GM11168 (cell line): ENCODE measurements at regions not wholly inside any gene's neighbourhood (a gene's known extent, or its start where the extent isn't known, plus 50 kb on each side); places are given as distances from the start of the nearest gene placed in this dataset.

ENCODE experiments used
- in situ Hi-C: fragments of 300-500 bp; cut with MboI; formaldehyde crosslinking; loops from one replicate; pipeline ENCODE4 v1.12.0; 2022; ENCODE audit warnings: low sequenced_read_pairs; ENCODE audit not compliant: unreplicated experiment

DNA sequence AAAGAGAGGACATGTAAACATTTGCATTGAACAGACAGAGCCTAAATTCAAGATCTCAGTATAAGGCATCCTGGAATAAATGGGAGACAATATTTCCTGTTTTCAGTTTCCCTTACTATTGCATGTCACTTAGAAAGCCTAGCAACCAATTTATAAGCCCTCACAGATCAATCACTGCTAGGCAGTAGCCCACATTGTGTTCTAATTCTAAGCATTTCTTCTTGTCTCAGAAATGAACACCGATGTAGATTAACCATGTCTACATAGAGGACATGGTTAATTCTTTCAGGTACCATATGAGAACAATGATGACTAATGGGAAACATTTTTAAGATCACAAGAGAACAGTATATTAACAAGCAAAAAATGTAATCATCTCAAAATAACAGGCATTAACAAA lies 79.6 kb upstream of the HMHB1 start:
- in situ Hi-C loops, result no loop called here

DNA sequence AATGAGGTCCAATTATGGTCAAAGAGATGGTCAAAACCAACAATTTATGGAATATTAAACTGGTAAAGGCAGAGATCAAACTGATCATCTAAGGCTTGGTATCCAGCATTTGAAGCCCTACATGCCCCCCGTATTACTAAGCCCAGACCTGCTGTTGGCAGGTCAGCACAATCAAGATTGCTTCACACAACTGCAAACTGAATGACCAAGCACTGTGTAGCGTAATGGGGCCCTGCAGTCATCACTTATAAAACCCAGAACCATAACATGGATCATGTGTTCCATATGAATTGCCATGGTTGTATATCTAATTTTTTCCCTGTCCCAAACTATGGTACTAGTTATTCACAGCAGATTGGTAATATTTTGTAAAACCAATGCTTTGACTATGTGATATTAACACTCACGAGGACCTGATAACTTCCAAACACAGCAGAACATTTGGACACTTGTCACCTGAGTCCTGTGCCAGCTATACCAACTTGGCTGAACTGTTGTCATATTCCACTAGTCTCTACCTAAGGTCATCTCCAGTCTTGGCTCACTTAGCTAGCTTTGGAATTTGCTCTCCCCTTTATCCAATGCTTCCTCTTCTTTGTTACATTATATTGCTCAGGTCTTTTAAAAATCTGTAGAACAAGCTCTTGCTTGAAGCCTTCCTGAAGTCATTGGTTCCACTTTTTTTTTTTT lies 81.7 kb upstream of the HMHB1 start:
- in situ Hi-C loops, result no loop called here

DNA sequence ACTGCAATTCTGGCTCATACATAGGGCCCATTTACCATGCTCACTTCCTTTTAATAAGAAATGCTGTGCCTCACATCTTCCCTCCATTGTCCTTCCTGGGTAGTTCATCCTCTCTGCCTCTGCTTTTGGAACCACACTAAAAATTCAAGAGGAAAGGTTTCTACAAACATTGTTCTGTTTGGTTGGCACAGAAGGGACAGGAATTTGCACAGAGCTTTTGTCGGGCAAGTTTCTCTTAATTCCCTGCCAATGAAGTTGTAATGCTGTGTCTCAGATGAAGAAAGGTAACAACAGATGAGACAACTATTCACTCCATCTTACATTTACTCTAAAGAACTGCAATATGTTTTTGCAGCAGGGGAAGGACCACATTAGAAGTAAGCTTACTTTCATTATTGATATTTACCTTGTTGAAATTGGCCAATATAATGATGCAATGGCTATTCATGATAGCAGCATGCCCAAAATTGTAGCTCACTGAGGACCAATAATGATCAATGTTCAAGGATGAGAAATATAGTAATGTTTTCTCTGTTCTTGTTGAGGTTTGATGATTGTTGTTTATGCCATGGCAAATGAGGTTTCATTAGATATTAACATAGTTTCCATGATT lies 82.5 kb upstream of the HMHB1 start:
- in situ Hi-C loops, result no loop called here

DNA sequence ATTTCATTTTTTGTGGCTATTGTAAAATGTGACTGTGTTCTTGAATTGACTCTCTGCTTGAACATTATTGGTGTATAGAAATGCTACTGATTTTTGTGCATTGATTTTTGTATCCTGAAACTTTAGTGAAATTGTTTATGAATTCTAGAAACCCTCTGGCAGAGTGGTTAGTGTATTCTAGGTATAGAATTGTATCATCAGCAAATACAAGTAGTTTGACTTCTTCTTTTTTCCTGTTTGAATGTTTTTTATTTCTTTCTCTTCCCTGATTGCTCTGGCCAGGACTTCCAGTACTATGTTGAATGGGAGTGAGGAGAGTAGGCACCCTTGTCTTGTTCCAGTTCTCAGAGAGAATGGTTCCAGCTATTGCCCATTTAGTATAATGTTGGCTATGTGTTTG lies 88.8 kb upstream of the HMHB1 start:
- in situ Hi-C loops, result no loop called here

DNA sequence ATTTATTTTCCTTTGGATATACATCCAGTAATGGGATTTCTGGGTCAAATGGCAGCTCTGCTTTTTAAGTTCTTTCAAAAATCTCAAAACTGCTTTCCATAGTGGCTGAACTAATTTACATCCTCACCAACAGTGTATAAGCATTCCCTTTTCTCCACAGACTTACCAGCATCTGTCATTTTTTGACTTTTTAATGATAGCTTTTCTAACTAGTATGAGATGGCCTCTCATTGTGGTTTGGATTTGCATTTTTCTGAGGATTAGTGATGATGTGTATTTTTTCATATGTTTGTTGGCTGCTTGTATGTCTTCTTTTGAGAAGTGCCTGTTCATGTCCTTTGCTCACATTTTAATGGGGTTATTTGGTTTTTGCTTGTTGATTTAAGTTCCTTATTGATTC lies 90.0 kb upstream of the HMHB1 start:
- in situ Hi-C loops, result no loop called here

DNA sequence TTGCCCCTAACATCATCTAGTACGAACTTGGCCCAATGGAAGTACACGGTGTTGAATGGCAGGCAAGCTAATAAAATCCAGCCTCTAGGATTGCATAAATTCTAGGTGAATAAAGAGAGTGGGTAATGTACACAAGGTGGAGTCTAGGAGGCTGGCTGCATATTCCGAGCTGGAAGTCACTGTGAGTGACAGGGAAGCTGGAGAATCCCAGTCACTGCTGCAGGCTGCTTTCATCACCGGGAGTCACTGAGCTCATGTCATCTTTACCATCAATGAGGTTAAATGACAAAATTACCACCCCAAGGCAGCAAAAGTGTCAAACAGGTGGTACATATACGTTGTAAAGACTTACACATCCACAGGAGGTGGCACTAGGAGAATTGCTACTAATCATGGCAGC lies 91.3 kb upstream of the HMHB1 start:
- in situ Hi-C loops, result no loop called here

DNA sequence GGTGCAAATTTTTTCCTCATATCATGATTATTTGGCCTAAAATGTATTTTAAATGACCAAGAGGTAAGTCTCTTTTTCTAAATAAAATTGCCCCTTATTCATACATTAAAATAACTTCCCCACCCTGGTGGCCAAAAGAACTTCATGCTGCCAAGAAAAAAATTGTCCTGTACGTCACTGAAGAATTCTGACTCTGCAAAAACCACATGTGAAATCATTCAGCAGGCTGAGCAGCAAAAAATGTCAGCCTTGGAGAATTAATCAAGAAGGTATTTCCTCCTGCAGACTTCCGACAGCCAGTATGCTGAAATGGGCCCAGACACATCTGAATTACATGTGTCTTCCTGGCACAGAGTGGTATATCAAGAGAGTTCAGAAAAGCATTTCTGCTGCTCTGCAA lies 94.6 kb upstream of the HMHB1 start:
- in situ Hi-C loops, result no loop called here

DNA sequence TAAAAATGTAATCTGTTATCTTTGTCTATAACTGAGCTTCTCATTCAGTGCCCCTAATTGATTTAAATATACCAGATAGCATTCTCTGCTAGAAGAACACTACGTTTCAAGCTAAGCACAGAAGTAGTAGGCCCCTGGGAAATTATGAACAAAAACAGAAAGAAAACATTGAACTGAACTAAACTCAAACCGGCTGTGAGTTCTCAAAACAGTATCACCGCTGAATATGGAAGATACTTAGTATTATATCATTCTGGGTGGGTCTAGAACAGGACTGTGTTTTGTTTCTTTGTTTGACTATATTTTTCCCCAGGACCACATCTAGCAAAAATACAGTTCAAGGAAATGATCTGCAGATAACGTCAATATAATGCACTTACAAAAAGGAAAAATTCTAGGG lies 95.1 kb upstream of the HMHB1 start:
- in situ Hi-C loops, result no loop called here

DNA sequence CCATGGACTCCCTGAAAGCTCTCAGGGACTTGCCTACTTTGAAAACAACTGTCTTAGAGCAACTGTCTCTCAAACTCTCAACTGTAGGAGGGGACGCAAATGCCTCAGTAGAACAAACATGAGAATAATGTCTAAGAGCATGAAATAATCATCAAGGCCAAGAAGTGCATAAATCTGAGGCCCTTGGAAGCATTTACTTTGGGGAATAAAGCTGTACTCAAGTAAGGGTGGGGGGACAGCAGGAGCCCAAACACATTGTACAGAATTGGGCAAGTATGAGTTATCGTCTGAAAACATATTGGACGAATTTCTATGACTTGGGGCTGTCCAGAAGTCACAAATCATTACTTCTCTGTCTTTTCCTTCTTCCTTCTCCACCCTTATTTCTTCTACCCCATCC lies 96.3 kb upstream of the HMHB1 start:
- in situ Hi-C loops, result no loop called here

DNA sequence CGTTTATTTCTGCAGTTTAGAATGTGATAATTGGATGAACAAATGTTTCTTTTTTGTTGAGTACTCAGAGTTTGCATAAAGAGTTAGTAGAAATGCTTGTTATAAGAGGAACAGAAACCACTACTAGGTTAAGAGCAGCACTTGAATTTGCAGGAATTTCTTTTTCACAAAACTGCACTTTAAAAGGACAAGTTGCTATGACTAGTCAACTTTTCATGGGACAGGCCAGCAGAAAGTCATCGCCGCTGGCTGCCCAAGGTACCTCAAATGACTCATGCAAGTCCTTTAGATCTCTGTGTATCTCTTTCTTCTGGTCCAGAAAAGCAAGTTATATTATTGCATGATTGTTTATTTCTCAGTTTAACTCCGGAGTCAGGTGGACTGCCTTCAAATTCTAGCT lies 97.3 kb upstream of the HMHB1 start:
- in situ Hi-C loops, result no loop called here

DNA sequence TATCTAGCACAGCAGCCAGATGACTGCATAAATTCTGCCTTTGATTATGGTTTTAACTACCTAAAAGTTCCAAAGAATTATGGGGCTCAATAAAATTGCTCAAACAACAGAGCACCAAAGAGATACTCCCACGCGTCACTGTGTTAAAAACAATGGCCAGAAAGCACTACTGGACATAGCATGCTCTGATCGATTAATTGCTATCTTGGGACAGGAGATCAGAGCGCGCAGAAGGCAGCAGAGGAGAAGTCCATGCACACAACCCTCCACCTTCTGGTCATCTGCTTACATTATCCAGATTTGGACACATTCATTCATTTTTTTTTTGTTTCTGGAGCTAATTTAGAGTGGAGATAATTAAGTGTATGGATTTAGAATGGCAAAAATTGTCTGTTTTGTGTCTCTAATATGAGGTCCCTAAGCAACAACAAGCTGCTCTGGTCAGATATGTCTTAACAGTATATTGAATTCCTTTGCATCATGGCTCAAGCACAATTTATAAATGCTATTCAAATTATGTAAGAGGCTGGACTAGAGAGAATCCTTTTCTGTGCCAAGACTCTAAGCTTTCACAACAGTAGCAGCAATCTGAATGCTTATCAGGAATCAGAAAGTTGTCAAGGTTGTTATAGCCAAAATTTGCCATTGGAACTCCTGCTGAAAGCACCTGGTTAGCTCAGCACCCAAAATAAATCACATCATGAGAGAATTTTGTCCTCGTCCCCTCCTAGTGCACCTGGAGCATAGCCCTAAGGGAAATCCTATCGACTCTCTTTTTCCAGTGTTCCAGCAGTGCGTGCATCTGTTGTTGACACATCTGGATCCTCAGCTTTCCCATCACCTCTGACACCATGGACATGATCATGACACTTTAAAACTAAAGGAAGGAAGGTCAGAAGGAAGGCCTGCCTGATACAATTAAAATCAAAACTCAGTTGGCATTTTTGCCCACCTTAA lies 98.6 kb upstream of the HMHB1 start:
- in situ Hi-C loops, result no loop called here

DNA sequence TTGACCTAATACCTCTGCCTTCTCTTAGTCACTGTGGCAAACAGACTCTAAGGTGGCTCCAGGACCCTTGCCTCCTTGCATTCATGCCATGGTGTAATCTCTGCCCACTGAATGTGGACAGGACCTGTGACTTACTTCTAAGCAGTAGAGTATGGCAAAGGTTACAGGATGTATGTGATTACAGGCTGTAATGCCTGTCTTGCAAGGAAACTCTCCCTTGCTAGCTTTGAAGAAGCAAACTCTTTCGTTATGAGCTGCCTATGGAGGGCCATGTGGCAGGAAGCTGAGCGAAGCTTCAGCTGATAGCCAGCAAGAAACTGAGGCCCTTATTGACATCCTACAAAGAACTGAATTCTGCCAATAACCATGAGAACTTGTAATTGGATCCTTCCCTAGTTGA lies 103.3 kb upstream of the HMHB1 start:
- in situ Hi-C loops, result no loop called here

DNA sequence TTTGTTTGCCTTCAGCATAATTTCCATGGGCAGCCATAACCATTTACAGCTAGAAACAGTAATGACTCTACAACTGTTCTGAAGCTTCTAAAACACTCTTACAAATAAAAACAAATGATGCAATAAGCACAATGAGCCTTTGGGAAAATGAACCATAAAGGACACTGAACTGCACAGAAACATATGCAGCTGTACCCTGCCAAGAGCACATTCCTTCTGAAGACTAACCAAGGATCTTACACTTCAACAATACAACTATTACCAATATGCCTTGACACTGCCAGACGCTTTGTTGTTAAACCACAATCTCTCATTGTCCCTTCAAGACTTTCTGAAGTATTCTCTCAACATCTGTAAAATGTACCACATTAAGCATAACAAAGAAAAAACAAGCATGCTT lies 104.2 kb upstream of the HMHB1 start:
- in situ Hi-C loops, result no loop called here

DNA sequence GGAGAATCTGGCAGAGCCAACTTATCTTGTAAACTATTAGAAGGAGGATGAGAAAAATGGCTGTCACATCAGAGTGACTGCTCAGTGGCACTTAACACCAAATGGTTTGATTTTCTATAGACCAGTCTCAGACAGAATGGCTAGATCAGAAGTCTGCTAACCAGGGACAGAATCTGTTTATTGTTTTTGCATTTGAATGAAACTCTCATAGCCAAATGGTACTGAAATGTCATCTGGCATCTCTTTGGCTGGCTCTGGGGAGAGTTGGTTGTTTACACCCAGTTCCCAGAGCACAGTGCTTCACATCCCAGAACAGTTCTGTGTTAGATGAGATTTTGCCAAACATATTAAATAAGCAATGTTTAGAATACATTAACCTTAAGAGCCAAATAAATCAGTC lies 106.6 kb upstream of the HMHB1 start:
- in situ Hi-C loops, result no loop called here

DNA sequence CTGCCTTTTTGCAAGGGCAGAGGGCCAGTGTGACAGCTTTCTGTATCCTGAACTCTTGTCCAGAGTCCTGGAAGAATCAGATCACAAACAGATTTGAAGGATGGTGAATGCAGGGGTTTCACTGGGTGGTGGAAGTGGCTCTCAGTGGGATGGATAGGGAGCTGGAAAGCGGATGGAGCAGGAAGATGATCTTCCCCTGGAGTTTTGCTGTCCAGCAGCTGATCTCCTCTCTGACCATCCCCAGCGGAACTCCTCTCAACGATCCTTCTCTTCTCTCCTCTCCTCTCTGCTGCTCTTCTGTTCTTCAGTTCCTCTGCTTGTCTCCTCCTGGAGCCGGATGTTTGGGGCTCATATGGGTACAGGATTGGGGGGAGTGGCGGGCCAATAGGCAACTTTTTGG lies 108.3 kb upstream of the HMHB1 start:
- in situ Hi-C loops, result no loop called here

DNA sequence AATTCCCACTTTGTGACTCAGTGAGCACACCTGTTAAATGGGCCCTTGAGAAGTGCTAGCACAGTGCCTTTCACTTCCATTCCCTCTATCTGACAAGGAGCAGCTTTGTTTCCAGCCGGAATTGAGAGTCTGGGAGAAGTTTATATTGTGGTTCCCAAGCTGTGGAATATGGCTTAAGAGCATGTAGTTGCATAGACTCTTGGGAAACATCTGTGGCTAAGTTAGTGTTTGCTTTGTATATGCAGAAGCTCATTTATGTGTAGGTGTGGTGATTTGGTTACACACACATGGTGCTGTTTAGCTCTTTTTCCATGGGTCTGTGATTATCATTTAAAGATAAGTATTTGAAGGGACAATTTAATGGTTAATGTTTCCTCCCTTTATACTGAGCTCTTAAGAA lies 110.5 kb upstream of the HMHB1 start:
- in situ Hi-C loops, result no loop called here

DNA sequence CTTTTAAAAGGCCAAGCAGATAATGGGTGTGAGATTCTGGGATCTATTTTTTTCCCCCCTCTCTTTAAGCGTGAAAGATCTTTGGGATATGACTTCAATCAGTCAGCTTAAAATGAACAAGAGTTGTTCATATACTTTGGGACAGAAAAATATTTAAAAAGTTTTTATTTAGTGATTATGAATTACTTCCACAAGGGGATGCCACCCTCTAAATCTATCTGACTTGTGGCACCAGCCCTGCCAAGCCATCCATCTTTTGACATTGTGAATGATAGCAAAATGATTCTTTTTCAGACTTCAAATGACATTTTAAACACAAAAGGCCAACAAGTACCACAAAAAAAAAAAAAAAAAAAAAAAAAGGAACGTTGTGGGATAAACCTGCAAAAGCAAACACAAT lies 111.0 kb upstream of the HMHB1 start:
- in situ Hi-C loops, result no loop called here

DNA sequence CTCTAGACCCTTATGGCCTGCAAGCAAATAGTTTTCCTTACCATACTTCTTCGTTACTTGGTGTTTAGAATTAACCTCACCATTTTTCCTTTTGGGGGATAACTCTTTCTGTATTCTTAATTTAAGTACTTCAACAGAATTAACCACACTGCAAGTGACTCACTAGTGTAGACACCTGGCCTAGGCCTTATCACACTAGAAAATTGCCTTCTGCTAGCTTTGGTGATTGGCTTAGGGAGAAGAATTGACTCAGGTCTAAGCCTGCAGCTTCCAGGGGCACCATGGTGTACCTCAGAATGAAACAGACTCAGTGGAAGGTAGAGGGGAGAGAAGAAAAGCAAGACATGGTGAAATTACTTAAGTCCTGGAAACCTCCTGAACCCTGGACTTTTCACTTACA lies 112.8 kb upstream of the HMHB1 start:
- in situ Hi-C loops, result no loop called here

DNA sequence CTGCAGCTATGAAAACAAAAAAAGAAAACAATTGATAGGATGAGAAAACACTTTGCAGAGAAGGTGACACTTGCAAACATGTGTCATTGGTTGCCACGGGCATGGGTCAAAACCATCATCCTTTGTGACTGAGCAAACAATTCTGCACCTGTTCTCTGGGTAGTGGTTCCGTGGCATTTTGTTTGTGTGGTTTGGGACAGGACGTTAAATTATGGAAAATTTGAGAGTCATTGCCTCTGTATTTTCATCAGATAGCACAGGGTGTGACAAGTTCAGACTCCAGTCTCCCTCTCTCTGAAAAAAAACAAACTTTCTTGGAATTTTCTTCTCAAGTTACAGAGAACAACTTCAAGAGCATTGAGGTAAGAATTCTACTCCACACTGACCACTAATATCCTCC lies 113.4 kb upstream of the HMHB1 start:
- in situ Hi-C loops, result no loop called here

DNA sequence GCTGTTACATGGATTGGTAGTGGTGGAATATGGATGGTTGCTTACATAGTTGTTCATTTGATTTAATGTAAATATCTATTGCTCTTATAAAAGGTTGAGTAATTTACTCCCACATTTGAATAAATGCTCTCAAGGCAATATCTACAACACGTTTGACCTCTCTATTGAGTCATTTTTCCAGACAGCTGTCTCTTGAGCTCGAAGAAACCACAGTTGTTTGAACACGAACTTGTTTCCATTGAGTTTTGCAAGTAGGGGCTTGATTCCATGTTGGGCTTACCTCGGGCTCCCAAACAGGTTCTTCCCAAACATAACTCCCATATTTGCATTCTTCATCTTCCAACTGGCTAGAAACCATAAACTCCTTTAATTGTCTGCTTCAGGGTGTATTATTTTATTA lies 115.0 kb upstream of the HMHB1 start:
- in situ Hi-C loops, result no loop called here

DNA sequence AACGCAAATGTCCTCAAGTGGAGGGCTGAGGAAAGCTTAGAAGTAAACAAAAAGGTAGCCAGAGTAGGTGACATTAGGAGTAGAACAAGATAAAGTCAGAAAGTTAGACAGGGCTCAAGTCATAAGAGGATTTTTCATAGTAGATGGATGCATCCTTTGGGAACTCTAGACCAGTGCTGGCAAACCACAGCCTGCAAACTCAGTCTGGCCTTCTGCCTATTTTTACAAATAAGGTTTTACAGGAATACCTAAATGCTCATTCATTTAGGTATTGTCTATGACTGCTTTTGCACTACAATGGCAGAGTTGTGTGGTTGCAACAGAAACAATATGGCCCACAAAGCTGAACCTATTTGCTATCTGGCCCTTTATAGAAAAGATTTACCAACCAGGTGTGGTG lies 116.0 kb upstream of the HMHB1 start:
- in situ Hi-C loops, result no loop called here
